HFF-Myc (cell line): ENCODE measurements at regions not wholly inside any gene's neighbourhood (a gene's known extent, or its start where the extent isn't known, plus 50 kb on each side); places are given as distances from the start of the nearest gene placed in this dataset.

ENCODE experiments used
- DNase-seq: peaks from one replicate; pipeline ENCODE4 v3.0.0-alpha.2; 2011; ENCODE audit warnings: low read depth; ENCODE audit errors: extremely low read depth
- H3K4me3 ChIP-seq: replicated peaks from 2 replicates; pipeline ENCODE4 v1.5.1; 2011; ENCODE audit warnings: low read depth, mild to moderate bottlenecking, control low read depth, low read length
- CTCF ChIP-seq: IDR thresholded peaks from 2 replicates; pipeline ENCODE4 v1.5.1; 2012; ENCODE audit warnings: mild to moderate bottlenecking, low read depth, low read length, control low read depth; ENCODE audit errors: missing control alignments

- no peak overlapping the region for H3K4me3 ChIP-seq
- no peak for DNase-seq
- TF ChIP-seq CTCF = no peak
These were observed 63.2 kb upstream of the TMEM17 start for GRCh38 chr2:62568983-62569837.

- no peak for DNase-seq
- no peak overlapping the region for H3K4me3 ChIP-seq
- no peak for TF ChIP-seq CTCF
These were observed 62.1 kb upstream of the TMEM17 start for GRCh38 chr2:62568074-62568473.

DNA sequence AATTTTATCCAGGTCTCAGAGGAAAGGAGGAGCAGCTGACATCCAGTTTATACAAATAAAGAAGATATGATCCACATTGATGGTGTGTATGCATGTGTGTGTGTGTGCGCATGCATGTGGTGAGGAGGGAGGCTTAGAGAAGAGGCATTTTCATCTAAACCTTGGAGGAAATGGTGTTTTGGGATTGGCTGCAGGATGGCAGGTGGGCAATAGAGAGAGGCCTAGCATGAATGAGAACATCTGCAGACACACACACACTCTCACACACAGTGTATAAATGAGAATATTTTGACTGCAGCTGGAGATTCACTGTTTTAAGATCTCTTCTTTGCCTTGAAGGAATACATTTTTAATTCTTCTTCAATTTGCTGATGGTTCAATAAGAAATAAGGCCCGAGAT lies 61.7 kb upstream of the TMEM17 start:
- H3K4me3 ChIP-seq = no peak overlapping the region
- no peak for DNase-seq
- TF ChIP-seq CTCF = no peak

DNA sequence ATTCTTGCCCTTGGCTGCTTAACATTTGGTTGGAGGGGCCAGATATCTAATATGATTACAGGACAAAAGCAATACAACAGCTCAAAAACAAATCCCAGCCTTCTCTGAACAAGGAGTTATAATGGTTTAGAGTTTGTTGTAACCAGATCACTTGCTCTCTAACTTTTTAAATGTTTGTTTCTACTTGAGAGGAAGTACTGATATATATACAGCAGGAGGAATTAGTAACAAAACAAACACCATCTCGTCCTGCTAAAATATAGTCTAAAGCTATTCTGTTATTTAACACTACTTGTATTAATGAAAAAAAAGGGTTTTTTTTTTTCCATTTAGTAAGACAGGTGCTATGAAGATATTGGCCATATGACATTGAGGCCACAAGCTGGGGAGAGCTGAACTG lies 60.9 kb upstream of the TMEM17 start:
- TF ChIP-seq CTCF = no peak
- DNase-seq = no peak
- H3K4me3 ChIP-seq = no peak overlapping the region

DNA sequence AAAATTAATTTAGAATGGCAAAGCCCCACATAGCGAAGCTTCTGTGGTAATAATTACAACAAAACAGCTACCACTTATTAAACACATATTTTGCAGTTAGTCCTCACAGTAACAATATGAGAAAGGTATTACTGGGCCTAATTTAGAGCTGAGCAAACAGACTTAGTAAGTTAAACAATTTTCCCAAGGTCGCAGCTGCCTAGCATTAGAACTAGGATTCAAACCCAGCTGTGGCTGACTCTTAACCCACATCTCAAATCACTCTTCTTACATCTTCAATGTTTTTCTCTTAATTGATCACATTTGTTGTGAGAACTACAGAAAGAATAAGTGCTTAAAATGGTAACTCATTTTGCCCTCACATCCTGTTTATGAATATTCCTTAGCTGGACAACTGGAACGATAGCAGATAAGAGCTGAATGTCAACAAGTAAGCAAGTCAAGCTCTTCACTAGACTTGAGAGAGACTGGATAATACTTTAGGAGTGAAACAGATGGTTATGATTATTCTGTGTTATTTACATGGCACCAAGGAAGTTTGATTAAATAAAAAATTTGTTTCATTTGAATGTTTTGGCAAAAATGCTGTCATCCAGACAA lies 59.4 kb upstream of the TMEM17 start:
- TF ChIP-seq CTCF = no peak
- no peak overlapping the region for H3K4me3 ChIP-seq
- no peak for DNase-seq

GRCh38 chr2:62564380-62565137 lies 58.6 kb upstream of the TMEM17 start:
- no peak for DNase-seq
- H3K4me3 ChIP-seq = no peak overlapping the region
- no peak for TF ChIP-seq CTCF
